Liver (tissue), 8 donors: ENCODE measurements at regions not wholly inside any gene's neighbourhood (a gene's known extent, or its start where the extent isn't known, plus 50 kb on each side); places are given as distances from the start of the nearest gene placed in this dataset.

Experiments used
- DNase-seq: peaks from one replicate; pipeline ENCODE4 v3.0.0-alpha.2; 2017; ENCODE audit warnings: low spot score
- H3K27ac ChIP-seq, 2 donors: one replicate each; pipeline ENCODE4 v1.7.0; 2013; ENCODE audit warnings: inconsistent platforms in 2 of 2, low read length in 2 of 2, control low read depth in 1 of 2, low read depth in 1 of 2, mild to moderate bottlenecking in 1 of 2
- H3K27me3 ChIP-seq, 4 donors: one replicate each; pipeline versions ENCODE4 v1.6.1 to v1.7.0; 2013; ENCODE audit warnings: low read length in 3 of 4, inconsistent platforms in 1 of 4, mild to moderate bottlenecking in 1 of 4, moderate library complexity in 1 of 4; ENCODE audit not compliant: control insufficient read depth in 4 of 4, insufficient read depth in 4 of 4
- H3K36me3 ChIP-seq, 4 donors: one replicate each; pipeline versions ENCODE4 v1.6.1 to v1.7.0; 2013; ENCODE audit warnings: low read length in 3 of 4, mild to moderate bottlenecking in 3 of 4, low read depth in 1 of 4, moderate library complexity in 1 of 4; ENCODE audit not compliant: control insufficient read depth in 4 of 4, insufficient read depth in 3 of 4
- H3K4me1 ChIP-seq, 4 donors: one replicate each; pipeline versions ENCODE4 v1.6.1 to v1.7.0; 2013; ENCODE audit warnings: low read length in 3 of 4, mild to moderate bottlenecking in 3 of 4, moderate library complexity in 1 of 4; ENCODE audit not compliant: control insufficient read depth in 4 of 4, insufficient read depth in 4 of 4
- H3K4me3 ChIP-seq, 3 donors: one replicate each; pipeline versions ENCODE4 v1.6.1 to v1.7.0; 2013; ENCODE audit warnings: low read length in 3 of 3, control low read depth in 1 of 3, low read depth in 1 of 3, mild to moderate bottlenecking in 1 of 3
- H3K9ac ChIP-seq, 2 donors: one replicate each; pipeline ENCODE4 v1.7.0; 2013; ENCODE audit warnings: low read length in 2 of 2, mild to moderate bottlenecking in 2 of 2, moderate library complexity in 2 of 2, control low read depth in 1 of 2, low read depth in 1 of 2
- H3K9me3 ChIP-seq, 4 donors: one replicate each; pipeline versions ENCODE4 v1.6.1 to v1.7.0; 2013; ENCODE audit warnings: low read length in 3 of 4; ENCODE audit not compliant: control insufficient read depth in 4 of 4
- CTCF ChIP-seq: fragments of 150-350 bp; IDR thresholded peaks from 2 replicates; pipeline ENCODE4 v1.5.1; 2017; ENCODE audit warnings: improper control_type of control experiment, low read depth, low read length; ENCODE audit not compliant: missing input control
- EGR1 ChIP-seq, 2 donors: IDR thresholded peaks; 2 replicates each; pipeline ENCODE4 v1.6.1; 2016 to 2018; ENCODE audit warnings: antibody characterized with exemption in 2 of 2, low read depth in 2 of 2
- FOXA1 ChIP-seq: IDR thresholded peaks from 2 replicates; pipeline ENCODE4 v1.6.1; 2016; ENCODE audit warnings: antibody characterized with exemption
- FOXA2 ChIP-seq: IDR thresholded peaks from 2 replicates; pipeline ENCODE4 v1.6.1; 2016; ENCODE audit warnings: antibody characterized with exemption
- GABPA ChIP-seq, 2 donors: IDR thresholded peaks in 1 of 2; conservative IDR thresholded peaks in 1 of 2; 2 replicates each; pipeline ENCODE4 v1.6.1; 2016; ENCODE audit warnings: antibody characterized with exemption in 2 of 2, mild to moderate bottlenecking in 1 of 2, moderate library complexity in 1 of 2
- HNF4A ChIP-seq, 2 donors: conservative IDR thresholded peaks; 2 replicates each; pipeline ENCODE4 v1.6.1; 2016; ENCODE audit warnings: antibody characterized with exemption in 2 of 2, mild to moderate bottlenecking in 2 of 2
- HNF4G ChIP-seq: IDR thresholded peaks from 2 replicates; pipeline ENCODE4 v1.6.1; 2016; ENCODE audit warnings: antibody characterized with exemption
- JUND ChIP-seq, 2 donors: IDR thresholded peaks; 2 replicates each; pipeline ENCODE4 v1.6.1; 2016; ENCODE audit warnings: antibody characterized with exemption in 2 of 2
- NR2F2 ChIP-seq: IDR thresholded peaks from 2 replicates; pipeline ENCODE4 v1.6.1; 2016; ENCODE audit warnings: antibody characterized with exemption
- REST ChIP-seq: IDR thresholded peaks from 2 replicates; pipeline ENCODE4 v1.6.1; 2016; ENCODE audit warnings: antibody characterized with exemption, mild to moderate bottlenecking
- RXRA ChIP-seq, 2 donors: IDR thresholded peaks; 2 replicates each; pipeline ENCODE4 v1.6.1; 2017 to 2018; ENCODE audit warnings: antibody characterized with exemption in 2 of 2, mild to moderate bottlenecking in 1 of 2
- TAF1 ChIP-seq: conservative IDR thresholded peaks from 2 replicates; pipeline ENCODE4 v1.6.1; 2016; ENCODE audit warnings: antibody characterized with exemption, mild to moderate bottlenecking
- YY1 ChIP-seq: IDR thresholded peaks from 2 replicates; pipeline ENCODE4 v1.6.1; 2016; ENCODE audit warnings: antibody characterized with exemption, mild to moderate bottlenecking
- ZBTB33 ChIP-seq: IDR thresholded peaks from 2 replicates; pipeline ENCODE4 v1.6.1; 2016; ENCODE audit warnings: antibody characterized with exemption
- WGBS: extraction: QIAGEN DNeasy Blood & Tissue Kit; methylation state at CpG from one replicate; pipeline ENCODE4 v1.1.7; 2013; 5-methylcytosine and 5-hydroxymethylcytosine counted together
- donor health status: healthy.
- donor health status: healthy.
- donor health status: healthy.
- donor health status: healthy.
- donor health status: healthy.

GRCh38 chr4:148749403-148749802, 307.2 kb upstream of the NR3C2 start:
- 73% methylated on average over 3 of the region's 3 CpGs for WGBS
- no peak for DNase-seq
- Histone ChIP-seq H3K36me3 (no peaks in the 10 kb centered on the region), H3K27me3 (no peaks in the 10 kb centered on the region), H3K27ac (no peak overlapping the region), H3K4me3 (no peak overlapping the region), H3K9ac (no peak overlapping the region), H3K4me1 (no peaks in the 10 kb centered on the region), H3K9me3 (no peaks in the 10 kb centered on the region)
- TF ChIP-seq GABPA (IDR thresholded peaks at IDR 0.05 in 1 of 2, conservative IDR thresholded peaks at IDR 0.05 in 1 of 2) = no peak
- TF ChIP-seq TAF1 = no peak
- TF ChIP-seq HNF4A (conservative IDR thresholded peaks at IDR 0.05) = no peak
- no peak for TF ChIP-seq ZBTB33
- no peak for TF ChIP-seq CTCF
- TF ChIP-seq JUND (IDR thresholded peaks at IDR 0.05) = no peak
- TF ChIP-seq EGR1 (IDR thresholded peaks at IDR 0.05; ENCODE audit: low read depth in 2 of 2) = no peak
- TF ChIP-seq HNF4G = no peak
- TF ChIP-seq FOXA2 = no peak
- no peak for TF ChIP-seq FOXA1
- TF ChIP-seq NR2F2 = no peak
- no peak for TF ChIP-seq REST
- TF ChIP-seq RXRA (IDR thresholded peaks at IDR 0.05) = no peak
- TF ChIP-seq YY1 = no peak

- no peak overlapping the region for H3K9ac ChIP-seq
- H3K36me3 ChIP-seq = no peaks in the 10 kb centered on the region
- H3K4me3 ChIP-seq = no peak overlapping the region
- no peak overlapping the region for H3K27ac ChIP-seq
- no peaks in the 10 kb centered on the region for H3K27me3 ChIP-seq
- H3K4me1 ChIP-seq = no peaks in the 10 kb centered on the region
- DNase-seq = no peak
- H3K9me3 ChIP-seq = no peaks in the 10 kb centered on the region
- WGBS = 55% methylated on average over 4 of the region's 4 CpGs
- TF ChIP-seq ZBTB33 (no peak), JUND (IDR thresholded peaks at IDR 0.05) (no peak)
These were observed 305.6 kb upstream of the NR3C2 start for GRCh38 chr4:148747721-148748268.
